Right lobe of liver (tissue), 4 donors: ENCODE measurements at regions not wholly inside any gene's neighbourhood (a gene's known extent, or its start where the extent isn't known, plus 50 kb on each side); places are given as distances from the start of the nearest gene placed in this dataset.

ENCODE experiments used
- POLR2A ChIP-seq: fragments of 450-650 bp; IDR thresholded peaks from one replicate; pipeline ENCODE4 v1.6.1; 2017; ENCODE audit warnings: antibody characterized with exemption, mild to moderate bottlenecking
- TF ChIP-seq, protein P1 (sequence below), 4 donors: fragments of 200-600 bp in 3 of 4; fragments of 450-650 bp in 1 of 4; IDR thresholded peaks; one replicate each; pipeline versions ENCODE4 v1.5.1 to v1.8.0; 2016 to 2022; ENCODE audit warnings: antibody characterized with exemption in 4 of 4, mild to moderate bottlenecking in 2 of 4
- donor health status: DM: no; HTN: no; CAD: no.
- donor health status: DM: no; HTN: no; CAD: no.
- donor health status: DM: no; HTN: yes; CAD: no.

DNA sequence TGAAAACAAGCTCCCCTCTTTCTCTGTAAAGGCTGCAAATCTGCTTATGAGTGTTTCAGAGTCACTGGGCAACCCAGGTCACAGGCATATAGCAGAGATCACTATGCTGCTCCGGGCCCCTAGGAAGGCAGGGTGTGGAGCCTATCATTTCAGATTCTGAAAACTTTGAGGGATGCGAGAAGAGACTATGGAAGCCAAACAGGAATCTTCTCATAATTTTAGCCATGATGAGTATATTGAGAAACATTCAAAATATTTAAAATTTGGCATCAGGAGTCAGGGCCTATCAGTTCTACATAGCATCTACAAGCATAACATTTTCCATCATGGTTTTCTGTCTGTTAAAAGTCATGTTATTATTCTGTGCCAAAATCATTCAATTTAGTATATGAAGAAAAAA is 61.7 kb upstream of the ATXN3L start:
- TF ChIP-seq, protein P1, sequence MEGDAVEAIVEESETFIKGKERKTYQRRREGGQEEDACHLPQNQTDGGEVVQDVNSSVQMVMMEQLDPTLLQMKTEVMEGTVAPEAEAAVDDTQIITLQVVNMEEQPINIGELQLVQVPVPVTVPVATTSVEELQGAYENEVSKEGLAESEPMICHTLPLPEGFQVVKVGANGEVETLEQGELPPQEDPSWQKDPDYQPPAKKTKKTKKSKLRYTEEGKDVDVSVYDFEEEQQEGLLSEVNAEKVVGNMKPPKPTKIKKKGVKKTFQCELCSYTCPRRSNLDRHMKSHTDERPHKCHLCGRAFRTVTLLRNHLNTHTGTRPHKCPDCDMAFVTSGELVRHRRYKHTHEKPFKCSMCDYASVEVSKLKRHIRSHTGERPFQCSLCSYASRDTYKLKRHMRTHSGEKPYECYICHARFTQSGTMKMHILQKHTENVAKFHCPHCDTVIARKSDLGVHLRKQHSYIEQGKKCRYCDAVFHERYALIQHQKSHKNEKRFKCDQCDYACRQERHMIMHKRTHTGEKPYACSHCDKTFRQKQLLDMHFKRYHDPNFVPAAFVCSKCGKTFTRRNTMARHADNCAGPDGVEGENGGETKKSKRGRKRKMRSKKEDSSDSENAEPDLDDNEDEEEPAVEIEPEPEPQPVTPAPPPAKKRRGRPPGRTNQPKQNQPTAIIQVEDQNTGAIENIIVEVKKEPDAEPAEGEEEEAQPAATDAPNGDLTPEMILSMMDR (IDR thresholded peaks at IDR 0.05): no peak
- no peak for TF ChIP-seq POLR2A
